HG03571 (cell line): ENCODE measurements at regions not wholly inside any gene's neighbourhood (a gene's known extent, or its start where the extent isn't known, plus 50 kb on each side); places are given as distances from the start of the nearest gene placed in this dataset.

Source experiments
- ATAC-seq: cut with Tn5 transposase; IDR thresholded peaks from one replicate; pipeline ENCODE4 v1.9.1; 2021; ENCODE audit not compliant: unreplicated experiment

GRCh38 chr11:82384308-82384707 lies 349.4 kb downstream of the FAM181B start:
- no peak for ATAC-seq

GRCh38 chr11:82373781-82374542 lies 359.7 kb downstream of the FAM181B start:
- ATAC-seq: no peak

- no peak for ATAC-seq
These were observed 368.3 kb downstream of the FAM181B start for GRCh38 chr11:82365351-82365750.

GRCh38 chr11:82356316-82356715 lies 377.3 kb downstream of the FAM181B start:
- ATAC-seq: no peak

- ATAC-seq: no peak
These were observed 378.3 kb downstream of the FAM181B start for GRCh38 chr11:82355313-82355823.

GRCh38 chr11:82326853-82327252 lies 406.8 kb downstream of the FAM181B start:
- no peak for ATAC-seq

GRCh38 chr11:82321206-82321605 lies 412.5 kb downstream of the FAM181B start:
- ATAC-seq: no peak

GRCh38 chr11:82315093-82315492 lies 418.6 kb downstream of the FAM181B start:
- ATAC-seq: no peak

GRCh38 chr11:82308979-82309378 lies 424.7 kb downstream of the FAM181B start:
- no peak for ATAC-seq

- no peak for ATAC-seq
These were observed 428.5 kb downstream of the FAM181B start for GRCh38 chr11:82305123-82305522.

- no peak for ATAC-seq
These were observed 430.0 kb downstream of the FAM181B start for GRCh38 chr11:82303671-82304070.

GRCh38 chr11:82288471-82288870 lies 445.2 kb downstream of the FAM181B start:
- no peak for ATAC-seq

- no peak for ATAC-seq
These were observed 462.8 kb downstream of the FAM181B start for GRCh38 chr11:82270870-82271269.

GRCh38 chr11:82268627-82269026 lies 465.0 kb downstream of the FAM181B start:
- no peak for ATAC-seq

GRCh38 chr11:82267186-82267585 lies 466.5 kb downstream of the FAM181B start:
- ATAC-seq: no peak

- ATAC-seq: no peak
These were observed 472.3 kb downstream of the FAM181B start for GRCh38 chr11:82261367-82261766.

- no peak for ATAC-seq
These were observed 483.6 kb downstream of the FAM181B start for GRCh38 chr11:82250047-82250446.

- no peak for ATAC-seq
These were observed 486.7 kb downstream of the FAM181B start for GRCh38 chr11:82246926-82247325.

GRCh38 chr11:82239498-82239897 lies 494.2 kb downstream of the FAM181B start:
- ATAC-seq: no peak

GRCh38 chr11:82234256-82234655 lies 499.4 kb downstream of the FAM181B start:
- no peak for ATAC-seq

GRCh38 chr11:82233201-82233600 lies 500.5 kb downstream of the FAM181B start:
- no peak for ATAC-seq

- no peak for ATAC-seq
These were observed 504.3 kb downstream of the FAM181B start for GRCh38 chr11:82229341-82229740.

- ATAC-seq: no peak
These were observed 507.7 kb downstream of the FAM181B start for GRCh38 chr11:82225930-82226329.
